ENCODE measurements at regions not wholly inside any gene's neighbourhood (a gene's known extent, or its start where the extent isn't known, plus 50 kb on each side); places are given as distances from the start of the nearest gene placed in this dataset.
"Not testable (repeated sequence)": the region's sequence is repeated elsewhere in the genome, so short reads cannot be mapped to it uniquely, and the experiment has no call there.

DNA sequence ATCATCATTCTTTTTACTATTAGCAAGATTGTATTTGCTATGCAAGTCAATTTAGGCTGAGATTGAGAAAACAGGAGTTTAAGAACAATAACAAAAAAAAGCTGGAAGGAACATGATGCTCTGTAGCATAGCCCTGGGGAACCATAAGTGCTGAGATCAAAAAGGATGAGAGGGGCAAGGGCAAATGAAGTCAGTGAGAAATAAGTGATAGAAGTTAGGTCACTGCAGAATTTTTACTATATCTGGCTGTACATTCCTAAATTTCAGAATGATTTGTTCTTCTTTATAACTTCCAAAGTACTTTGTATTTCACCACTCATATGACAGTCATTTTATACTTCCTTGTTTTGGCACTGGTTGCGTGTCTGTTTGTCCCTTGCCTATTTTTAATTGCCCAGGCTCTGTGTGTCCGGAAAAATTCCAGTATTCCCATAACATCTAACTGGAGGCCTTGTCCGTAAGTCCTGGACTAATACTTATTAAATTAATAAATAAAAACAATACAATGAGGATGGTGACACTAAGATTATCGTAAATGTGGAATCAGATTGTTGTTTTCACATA lies 444.7 kb downstream of the TENT5A start:
- Histone ChIP-seq H3K9me3 (ENCODE audit: control insufficient read depth, low read depth, low read length) (no peaks in the 10 kb centered on the region), H3K4me1 (ENCODE audit: control insufficient read depth, insufficient read depth, low read length) (no peaks in the 10 kb centered on the region), H3K27me3 (ENCODE audit: control insufficient read depth, insufficient read depth, low read length) (no peaks in the 10 kb centered on the region), H3K27ac (ENCODE audit: low read length) (no peak overlapping the region), H3K36me3 (ENCODE audit: control insufficient read depth, insufficient read depth, low read length) (no peaks in the 10 kb centered on the region), H3K4me3 (ENCODE audit: low read length) (no peak overlapping the region)
- no peak for DNase-seq
- WGBS (ENCODE audit: insufficient coverage, low lambda C conversion rate): 100% methylated on average over 2 of the region's 4 CpGs

DNA sequence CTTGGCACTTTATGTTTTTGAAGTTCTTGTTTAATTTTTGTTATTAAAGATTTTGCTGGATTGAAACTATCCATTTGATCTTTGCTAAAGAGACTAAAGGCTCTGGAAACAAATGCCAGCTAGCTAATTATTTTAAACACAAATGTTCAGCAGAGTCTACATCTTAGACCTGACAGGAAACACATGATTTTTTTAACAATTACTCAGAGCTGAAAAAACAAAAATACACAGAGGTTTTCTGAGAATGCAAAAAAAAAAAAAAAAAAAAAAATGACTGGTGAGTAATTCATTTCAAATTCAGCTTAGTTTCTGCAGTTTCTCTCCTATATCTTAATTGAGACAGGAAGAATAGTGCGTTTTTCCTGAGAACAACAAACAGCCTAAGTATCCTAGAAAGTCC lies 448.0 kb downstream of the TENT5A start:
- no peaks in the 10 kb centered on the region for H3K27me3 ChIP-seq (ENCODE audit: control insufficient read depth, insufficient read depth, low read length)
- H3K27ac ChIP-seq (ENCODE audit: low read length): no peak overlapping the region
- no CpG with 5 or more reads among the region's 1 CpG for WGBS (ENCODE audit: insufficient coverage, low lambda C conversion rate)
- no peak for DNase-seq
- no peaks in the 10 kb centered on the region for H3K36me3 ChIP-seq (ENCODE audit: control insufficient read depth, insufficient read depth, low read length)
- H3K4me3 ChIP-seq (ENCODE audit: low read length): no peak overlapping the region
- no peaks in the 10 kb centered on the region for H3K9me3 ChIP-seq (ENCODE audit: control insufficient read depth, low read depth, low read length)
- H3K4me1 ChIP-seq (ENCODE audit: control insufficient read depth, insufficient read depth, low read length): no peaks in the 10 kb centered on the region

- no peak for DNase-seq
- WGBS (ENCODE audit: insufficient coverage, low lambda C conversion rate): no CpG with 5 or more reads among the region's 1 CpG
- no peaks in the 10 kb centered on the region for H3K36me3 ChIP-seq (ENCODE audit: control insufficient read depth, insufficient read depth, low read length)
- H3K9me3 ChIP-seq (ENCODE audit: control insufficient read depth, low read depth, low read length): no peaks in the 10 kb centered on the region
- H3K27ac ChIP-seq (ENCODE audit: low read length): no peak overlapping the region
- no peaks in the 10 kb centered on the region for H3K4me1 ChIP-seq (ENCODE audit: control insufficient read depth, insufficient read depth, low read length)
- no peaks in the 10 kb centered on the region for H3K27me3 ChIP-seq (ENCODE audit: control insufficient read depth, insufficient read depth, low read length)
- H3K4me3 ChIP-seq (ENCODE audit: low read length): no peak overlapping the region
Observed at GRCh38 chr6:81300961-81301360, 451.5 kb downstream of the TENT5A start.

DNA sequence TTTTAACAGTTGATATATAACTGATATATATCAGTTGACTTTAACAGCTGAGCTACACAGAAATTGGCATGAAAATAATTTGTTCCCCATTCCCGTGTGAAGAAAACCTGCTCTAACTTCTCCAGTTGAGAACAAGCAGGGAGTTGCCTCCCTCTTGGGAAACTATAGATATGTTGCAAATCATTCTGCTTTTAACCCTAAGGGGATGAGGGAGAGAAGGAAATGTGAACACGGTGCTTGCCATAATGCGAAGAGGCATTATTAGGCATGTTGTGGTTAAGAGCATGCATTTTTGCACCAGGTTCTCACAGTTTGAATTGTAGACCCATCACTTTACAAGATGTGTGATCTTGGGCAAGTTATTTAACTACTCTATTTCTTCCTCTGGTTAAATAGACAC lies 453.7 kb downstream of the TENT5A start:
- no CpG with 5 or more reads among the region's 3 CpGs for WGBS (ENCODE audit: insufficient coverage, low lambda C conversion rate)
- no peak for DNase-seq
- no peaks in the 10 kb centered on the region for H3K4me1 ChIP-seq (ENCODE audit: control insufficient read depth, insufficient read depth, low read length)

DNA sequence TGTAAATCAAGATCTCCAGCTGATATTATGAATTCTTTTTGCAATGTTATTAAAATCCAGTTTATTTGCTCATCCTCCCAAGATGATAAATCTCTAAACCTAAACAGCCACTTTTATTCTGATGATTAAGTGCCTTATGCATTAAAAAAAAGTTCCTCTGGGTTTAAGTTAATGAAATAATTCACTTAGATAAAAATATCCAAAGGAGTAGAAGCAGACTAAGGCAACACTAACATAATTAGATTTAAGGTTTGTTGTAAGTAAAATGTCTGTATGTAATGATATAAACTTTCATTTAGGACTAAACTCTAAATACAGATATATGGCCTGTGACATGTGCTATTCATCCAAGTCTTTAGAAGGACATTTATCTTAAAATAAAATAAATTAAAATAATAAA lies 457.2 kb downstream of the TENT5A start:
- DNase-seq: no peak
- no peak overlapping the region for H3K4me3 ChIP-seq (ENCODE audit: low read length)
- H3K9me3 ChIP-seq (ENCODE audit: control insufficient read depth, low read depth, low read length): no peaks in the 10 kb centered on the region

More for the DNA sequence above, 453.7 kb downstream of the TENT5A start:
- Histone ChIP-seq H3K36me3 (ENCODE audit: control insufficient read depth, insufficient read depth, low read length) (no peaks in the 10 kb centered on the region), H3K27me3 (ENCODE audit: control insufficient read depth, insufficient read depth, low read length) (no peaks in the 10 kb centered on the region), H3K4me3 (ENCODE audit: low read length) (no peak overlapping the region), H3K9me3 (ENCODE audit: control insufficient read depth, low read depth, low read length) (no peaks in the 10 kb centered on the region), H3K27ac (ENCODE audit: low read length) (no peak overlapping the region)

DNA sequence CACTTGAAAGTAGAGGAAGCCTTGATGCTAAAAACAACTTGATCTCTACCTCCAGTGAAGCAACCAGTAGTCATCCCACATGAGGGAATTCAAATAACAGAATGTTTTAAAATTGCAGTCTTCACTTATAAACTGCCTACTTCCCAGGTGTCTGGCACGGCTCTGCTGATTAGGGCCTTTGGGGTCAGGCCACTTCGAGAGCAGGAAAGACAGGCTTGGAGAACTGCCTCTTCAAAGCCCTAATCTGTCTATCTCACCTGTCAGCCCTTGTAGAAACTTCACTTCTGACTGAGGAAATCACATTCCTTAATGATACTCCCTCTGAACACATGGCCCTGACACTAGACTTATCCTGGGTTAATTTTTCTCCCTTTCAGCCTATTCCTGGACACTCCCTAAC lies 458.6 kb downstream of the TENT5A start:
- Histone ChIP-seq H3K36me3 (ENCODE audit: control insufficient read depth, insufficient read depth, low read length) (no peaks in the 10 kb centered on the region), H3K4me1 (ENCODE audit: control insufficient read depth, insufficient read depth, low read length) (no peaks in the 10 kb centered on the region), H3K27me3 (ENCODE audit: control insufficient read depth, insufficient read depth, low read length) (no peaks in the 10 kb centered on the region), H3K9me3 (ENCODE audit: control insufficient read depth, low read depth, low read length) (no peaks in the 10 kb centered on the region), H3K27ac (ENCODE audit: low read length) (no peak overlapping the region), H3K4me3 (ENCODE audit: low read length) (no peak overlapping the region)
- WGBS (ENCODE audit: insufficient coverage, low lambda C conversion rate): no CpG with 5 or more reads among the region's 2 CpGs
- no peak for DNase-seq

More for the DNA sequence above, 457.2 kb downstream of the TENT5A start:
- H3K4me1 ChIP-seq (ENCODE audit: control insufficient read depth, insufficient read depth, low read length): no peaks in the 10 kb centered on the region
- no peaks in the 10 kb centered on the region for H3K36me3 ChIP-seq (ENCODE audit: control insufficient read depth, insufficient read depth, low read length)
- no peaks in the 10 kb centered on the region for H3K27me3 ChIP-seq (ENCODE audit: control insufficient read depth, insufficient read depth, low read length)
- H3K27ac ChIP-seq (ENCODE audit: low read length): no peak overlapping the region

GRCh38 chr6:81289229-81289628 lies 463.3 kb downstream of the TENT5A start:
- Histone ChIP-seq H3K36me3 (ENCODE audit: control insufficient read depth, insufficient read depth, low read length) (no peaks in the 10 kb centered on the region), H3K4me1 (ENCODE audit: control insufficient read depth, insufficient read depth, low read length) (no peaks in the 10 kb centered on the region), H3K27ac (ENCODE audit: low read length) (no peak overlapping the region), H3K9me3 (ENCODE audit: control insufficient read depth, low read depth, low read length) (no peaks in the 10 kb centered on the region), H3K4me3 (ENCODE audit: low read length) (no peak overlapping the region), H3K27me3 (ENCODE audit: control insufficient read depth, insufficient read depth, low read length) (no peaks in the 10 kb centered on the region)
- no peak for DNase-seq

DNA sequence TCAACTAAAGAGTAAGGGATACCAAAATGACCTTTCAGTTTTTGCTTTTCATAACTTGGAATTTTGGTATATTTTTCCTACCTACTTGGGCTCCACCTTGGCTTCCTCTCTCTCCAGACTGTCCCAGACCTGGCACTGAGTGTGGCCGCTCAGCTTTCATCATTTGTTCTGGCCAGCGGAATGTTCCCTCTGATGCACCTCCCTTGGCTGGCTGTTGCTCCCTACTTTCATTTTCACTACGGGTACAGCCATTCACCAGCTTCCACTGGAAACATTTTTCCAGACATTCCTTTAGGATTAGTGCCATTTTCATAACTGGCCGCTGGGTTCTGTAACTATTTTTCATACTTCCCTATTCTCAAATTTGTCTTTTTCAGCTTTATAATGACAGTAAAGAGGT lies 487.4 kb downstream of the TENT5A start:
- Histone ChIP-seq H3K27me3 (ENCODE audit: control insufficient read depth, insufficient read depth, low read length) (no peaks in the 10 kb centered on the region), H3K9me3 (ENCODE audit: control insufficient read depth, low read depth, low read length) (no peaks in the 10 kb centered on the region), H3K36me3 (ENCODE audit: control insufficient read depth, insufficient read depth, low read length) (no peaks in the 10 kb centered on the region), H3K27ac (ENCODE audit: low read length) (no peak overlapping the region), H3K4me3 (ENCODE audit: low read length) (no peak overlapping the region), H3K4me1 (ENCODE audit: control insufficient read depth, insufficient read depth, low read length) (no peaks in the 10 kb centered on the region)
- no peak for DNase-seq
- WGBS (ENCODE audit: insufficient coverage, low lambda C conversion rate): 70% methylated on average over 3 of the region's 4 CpGs

DNA sequence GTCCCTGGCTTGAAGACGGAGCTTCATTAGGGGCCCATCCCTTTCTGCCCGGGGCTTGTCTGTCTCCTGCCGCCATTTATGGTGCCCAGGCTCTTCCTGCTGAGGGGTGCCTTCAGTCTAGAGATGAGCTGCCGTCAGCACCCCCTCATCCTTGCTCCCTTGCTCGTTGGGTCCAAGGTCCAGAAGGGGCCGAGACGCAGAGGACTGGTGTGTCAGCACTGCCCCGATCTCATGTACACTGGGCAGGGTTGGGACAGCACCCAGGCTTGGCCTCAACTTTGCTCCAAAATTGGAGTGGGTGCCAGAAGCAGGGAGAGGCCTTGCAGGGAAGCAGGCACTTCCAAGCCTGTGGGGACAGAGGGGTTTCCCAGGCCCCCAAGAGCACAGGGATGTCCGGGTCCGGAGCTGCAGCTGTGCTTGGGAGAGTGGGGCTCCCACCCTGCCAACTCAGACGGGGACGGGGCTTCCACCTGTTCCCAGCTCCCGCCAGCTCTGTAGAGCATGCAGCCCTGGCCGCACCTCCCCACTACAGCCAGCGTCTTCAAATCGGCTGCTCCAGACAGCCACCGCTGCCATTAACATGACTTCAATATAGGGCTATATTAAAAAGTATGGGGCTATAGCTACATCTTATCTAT lies 488.8 kb downstream of the TENT5A start:
- Histone ChIP-seq H3K4me1 (ENCODE audit: control insufficient read depth, insufficient read depth, low read length) (no peaks in the 10 kb centered on the region), H3K27ac (ENCODE audit: low read length) (no peak overlapping the region), H3K4me3 (ENCODE audit: low read length) (no peak overlapping the region), H3K27me3 (ENCODE audit: control insufficient read depth, insufficient read depth, low read length) (no peaks in the 10 kb centered on the region), H3K9me3 (ENCODE audit: control insufficient read depth, low read depth, low read length) (no peaks in the 10 kb centered on the region), H3K36me3 (ENCODE audit: control insufficient read depth, insufficient read depth, low read length) (no peaks in the 10 kb centered on the region)
- no CpG with 5 or more reads among the region's 17 CpGs for WGBS (ENCODE audit: insufficient coverage, low lambda C conversion rate)
- DNase-seq: no peak

DNA sequence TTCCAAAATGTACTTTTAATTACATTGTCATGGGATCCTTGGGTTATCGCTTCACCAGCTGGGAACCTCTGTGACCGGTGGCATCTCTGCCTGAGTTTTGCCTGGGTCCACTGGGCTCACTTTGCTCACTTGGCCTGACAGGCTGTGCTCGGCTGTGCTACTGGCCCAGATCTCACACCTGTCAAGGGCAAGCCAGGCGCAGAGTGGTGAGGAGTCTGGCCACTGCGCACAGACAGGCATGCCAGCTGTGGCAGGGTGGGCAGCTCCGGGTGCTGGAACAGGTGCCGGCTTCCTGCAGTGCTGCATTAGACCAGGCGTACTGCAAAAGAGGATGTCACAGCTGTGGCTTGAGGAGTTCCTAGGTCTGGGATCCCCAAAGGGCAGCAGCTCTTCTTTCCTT lies 489.8 kb downstream of the TENT5A start:
- no peaks in the 10 kb centered on the region for H3K4me1 ChIP-seq (ENCODE audit: control insufficient read depth, insufficient read depth, low read length)
- no CpG with 5 or more reads among the region's 8 CpGs for WGBS (ENCODE audit: insufficient coverage, low lambda C conversion rate)
- H3K27me3 ChIP-seq (ENCODE audit: control insufficient read depth, insufficient read depth, low read length): no peaks in the 10 kb centered on the region
- H3K9me3 ChIP-seq (ENCODE audit: control insufficient read depth, low read depth, low read length): no peaks in the 10 kb centered on the region
- H3K36me3 ChIP-seq (ENCODE audit: control insufficient read depth, insufficient read depth, low read length): no peaks in the 10 kb centered on the region
- H3K27ac ChIP-seq (ENCODE audit: low read length): no peak overlapping the region
- DNase-seq: no peak
- H3K4me3 ChIP-seq (ENCODE audit: low read length): no peak overlapping the region

- not testable (repeated sequence) for H3K36me3 ChIP-seq (ENCODE audit: control insufficient read depth, insufficient read depth, low read length); DNase-seq; H3K4me3 ChIP-seq (ENCODE audit: low read length); H3K27me3 ChIP-seq (ENCODE audit: control insufficient read depth, insufficient read depth, low read length); H3K4me1 ChIP-seq (ENCODE audit: control insufficient read depth, insufficient read depth, low read length); H3K9me3 ChIP-seq (ENCODE audit: control insufficient read depth, low read depth, low read length); H3K27ac ChIP-seq (ENCODE audit: low read length)
- WGBS (ENCODE audit: insufficient coverage, low lambda C conversion rate): no CpG with 5 or more reads among the region's 6 CpGs
Observed at GRCh38 chr6:81256223-81256622, 496.3 kb downstream of the TENT5A start.
